Left forelimb (tissue), 1 donor: ENCODE measurements at regions not wholly inside any gene's neighbourhood (a gene's known extent, or its start where the extent isn't known, plus 50 kb on each side); places are given as distances from the start of the nearest gene placed in this dataset.
"Not testable (repeated sequence)": the region's sequence is repeated elsewhere in the genome, so short reads cannot be mapped to it uniquely, and the experiment has no call there.

Source experiments
- DNase-seq: peaks from one replicate; pipeline ENCODE4 v3.0.0-alpha.2; 2018; ENCODE audit warnings: low spot score

- no peak for DNase-seq
These were observed 341.1 kb downstream of the SFMBT2 start for GRCh38 chr10:7069706-7070105.

GRCh38 chr10:7056216-7056615, 354.6 kb downstream of the SFMBT2 start:
- no peak for DNase-seq

GRCh38 chr10:7054915-7055314, 355.9 kb downstream of the SFMBT2 start:
- DNase-seq = no peak

GRCh38 chr10:7053195-7053594, 357.6 kb downstream of the SFMBT2 start:
- no peak for DNase-seq

- DNase-seq = not testable (repeated sequence)
These were observed 360.8 kb downstream of the SFMBT2 start for GRCh38 chr10:7050024-7050423.

- DNase-seq = no peak
These were observed 362.8 kb downstream of the SFMBT2 start for GRCh38 chr10:7048061-7048460.

- DNase-seq = no peak
These were observed 364.2 kb downstream of the SFMBT2 start for GRCh38 chr10:7046615-7047014.

- no peak for DNase-seq
These were observed 364.8 kb downstream of the SFMBT2 start for GRCh38 chr10:7045891-7046599.

- no peak for DNase-seq
These were observed 367.7 kb downstream of the SFMBT2 start for GRCh38 chr10:7043055-7043653.

GRCh38 chr10:7042419-7043054, 368.3 kb downstream of the SFMBT2 start:
- no peak for DNase-seq

- no peak for DNase-seq
These were observed 368.8 kb downstream of the SFMBT2 start for GRCh38 chr10:7042000-7042399.

GRCh38 chr10:7040681-7041080, 370.2 kb downstream of the SFMBT2 start:
- no peak for DNase-seq

- no peak for DNase-seq
These were observed 371.0 kb downstream of the SFMBT2 start for GRCh38 chr10:7039859-7040258.

GRCh38 chr10:7038416-7038815, 372.4 kb downstream of the SFMBT2 start:
- DNase-seq = no peak

GRCh38 chr10:7037434-7037833, 373.4 kb downstream of the SFMBT2 start:
- not testable (repeated sequence) for DNase-seq

GRCh38 chr10:7036951-7037350, 373.9 kb downstream of the SFMBT2 start:
- DNase-seq = no peak

GRCh38 chr10:7035126-7035761, 375.6 kb downstream of the SFMBT2 start:
- DNase-seq = no peak

GRCh38 chr10:7033031-7033430, 377.8 kb downstream of the SFMBT2 start:
- DNase-seq = no peak

- DNase-seq = no peak
These were observed 380.5 kb downstream of the SFMBT2 start for GRCh38 chr10:7030134-7030855.

- DNase-seq = no peak
These were observed 381.2 kb downstream of the SFMBT2 start for GRCh38 chr10:7029672-7030071.

GRCh38 chr10:7028809-7029166, 382.0 kb downstream of the SFMBT2 start:
- no peak for DNase-seq
